GM18868 (cell line): ENCODE measurements at regions not wholly inside any gene's neighbourhood (a gene's known extent, or its start where the extent isn't known, plus 50 kb on each side); places are given as distances from the start of the nearest gene placed in this dataset.
"Not testable (repeated sequence)": the region's sequence is repeated elsewhere in the genome, so short reads cannot be mapped to it uniquely, and the experiment has no call there.

Experiments used
- ATAC-seq: cut with Tn5 transposase; IDR thresholded peaks from one replicate; pipeline ENCODE4 v1.9.1; 2021; ENCODE audit warnings: mild to moderate bottlenecking, moderate library complexity; ENCODE audit not compliant: unreplicated experiment

DNA sequence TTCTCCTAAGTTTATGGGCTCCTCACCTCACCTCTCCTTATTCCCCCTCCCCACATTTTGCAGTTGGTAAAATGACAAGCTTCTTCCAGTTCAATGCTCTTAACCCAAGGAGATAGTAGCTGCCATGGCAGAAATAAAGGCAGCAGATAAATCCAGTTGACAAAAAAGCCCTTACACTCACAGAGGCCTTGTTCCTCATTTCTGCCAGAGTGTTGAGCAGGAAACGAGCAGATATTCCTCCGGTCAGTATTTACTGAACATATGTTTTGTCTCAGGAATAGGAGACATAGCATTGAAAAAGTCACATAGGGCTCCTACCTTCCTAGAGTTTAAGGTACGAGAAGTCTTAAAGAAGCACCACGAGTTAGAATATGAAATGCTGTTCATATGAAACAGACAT lies 493.7 kb upstream of the TNP1 start:
- no peak for ATAC-seq

- ATAC-seq: no peak
Observed at GRCh38 chr2:217351378-217351777, 491.5 kb upstream of the TNP1 start.

DNA sequence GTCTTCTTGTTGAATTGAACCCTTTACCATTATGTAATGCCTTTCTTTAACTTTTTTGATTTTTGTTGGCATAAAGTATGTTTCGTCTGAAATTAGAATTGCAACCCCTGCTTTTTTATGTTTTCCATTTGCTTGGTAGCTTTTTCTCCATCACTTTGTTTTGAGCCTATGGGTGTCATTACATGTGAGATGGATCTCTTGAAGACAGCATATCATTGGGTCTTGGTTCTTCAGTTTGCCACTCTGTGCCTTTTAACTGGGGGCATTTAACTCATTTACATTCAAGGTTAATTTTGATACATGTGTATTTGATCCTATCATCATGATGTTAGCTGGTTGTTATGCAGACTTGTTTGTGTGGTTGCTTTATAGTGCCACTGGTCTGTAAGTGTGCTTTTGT lies 489.4 kb upstream of the TNP1 start:
- no peak for ATAC-seq

DNA sequence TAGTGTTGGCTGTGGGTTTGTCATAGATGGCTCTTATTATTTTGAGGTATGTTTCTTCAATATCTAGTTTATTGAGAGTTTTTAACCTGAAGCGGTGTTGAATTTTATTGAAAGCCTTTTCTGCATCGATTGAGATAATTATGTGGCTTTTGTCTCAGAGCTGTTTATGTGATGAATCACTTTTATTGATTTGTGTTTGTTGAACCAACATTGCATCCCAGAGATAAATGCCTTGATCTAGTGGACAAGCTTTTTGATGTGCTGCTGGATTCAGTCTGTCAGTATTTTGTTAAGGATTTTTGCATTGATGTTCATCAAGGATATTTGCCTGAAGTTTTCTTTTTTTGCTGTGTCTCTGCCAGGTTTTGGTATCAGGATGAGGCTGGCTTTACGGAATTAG lies 487.8 kb upstream of the TNP1 start:
- not testable (repeated sequence) for ATAC-seq

GRCh38 chr2:217346043-217346442 lies 486.2 kb upstream of the TNP1 start:
- not testable (repeated sequence) for ATAC-seq

- ATAC-seq: no peak
Observed at GRCh38 chr2:217340899-217341298, 481.0 kb upstream of the TNP1 start.

DNA sequence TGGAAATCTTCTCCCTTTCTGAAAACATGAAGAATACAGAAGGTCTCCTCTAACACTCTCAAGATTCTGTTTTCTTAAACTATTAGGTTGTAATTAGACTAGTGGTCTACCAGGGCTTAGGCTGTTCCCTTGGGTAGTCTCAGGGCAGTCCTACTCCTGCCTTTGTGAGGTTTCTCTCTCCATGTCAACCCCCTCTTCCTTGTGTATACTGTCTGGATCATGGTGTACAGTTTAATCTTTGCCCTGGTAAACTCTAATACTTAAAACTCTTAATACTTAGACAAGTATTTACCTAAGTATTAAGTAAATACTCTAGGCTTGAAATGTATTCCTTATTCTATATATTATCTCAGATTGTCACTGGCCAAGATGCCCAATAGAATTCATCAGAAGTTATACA lies 480.3 kb upstream of the TNP1 start:
- no peak for ATAC-seq

DNA sequence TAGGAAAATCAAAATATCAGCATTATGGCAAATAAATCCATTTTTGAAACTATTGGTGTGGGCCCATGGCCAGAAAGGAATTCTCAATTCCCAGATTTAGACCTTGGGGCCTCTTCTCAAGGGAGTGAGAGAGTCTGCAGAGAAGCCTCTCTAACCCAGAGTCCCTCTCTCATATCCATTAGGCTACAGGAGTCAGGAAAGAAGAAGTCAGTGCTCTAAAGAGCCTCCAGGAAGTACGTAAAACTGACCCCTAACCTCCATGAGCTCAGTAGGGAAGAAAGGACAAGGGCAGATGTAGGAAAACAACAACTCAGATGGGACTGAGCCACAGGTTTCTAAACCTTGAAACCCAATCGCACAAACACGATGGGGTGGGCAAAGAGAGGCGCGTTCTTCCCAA lies 479.9 kb upstream of the TNP1 start:
- no peak for ATAC-seq

GRCh38 chr2:217338306-217338916 lies 478.5 kb upstream of the TNP1 start:
- ATAC-seq: no peak

DNA sequence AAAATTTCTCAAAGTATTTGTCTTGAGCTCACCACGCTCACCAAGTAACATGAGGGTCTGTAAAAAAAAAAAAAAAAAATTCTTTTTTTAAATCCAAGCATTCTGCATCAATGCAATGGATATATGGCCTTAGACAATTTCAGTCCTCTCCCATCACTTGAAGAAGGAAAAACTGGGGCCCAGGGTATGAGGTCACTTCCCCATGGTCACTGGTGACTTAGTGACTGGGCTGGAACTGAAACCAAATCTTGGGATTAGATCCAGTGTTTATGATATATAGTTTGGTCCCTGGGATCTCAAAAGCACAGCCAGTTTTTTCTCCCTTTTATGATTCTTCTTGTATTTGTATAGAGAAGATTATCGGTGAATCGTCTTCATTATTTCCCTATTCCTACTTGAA lies 477.9 kb upstream of the TNP1 start:
- ATAC-seq: no peak

GRCh38 chr2:217336694-217337093 lies 476.8 kb upstream of the TNP1 start:
- no peak for ATAC-seq

GRCh38 chr2:217335341-217335966 lies 475.6 kb upstream of the TNP1 start:
- ATAC-seq: no peak

GRCh38 chr2:217334561-217334960 lies 474.7 kb upstream of the TNP1 start:
- ATAC-seq: no peak

- ATAC-seq: no peak
Observed at GRCh38 chr2:217332866-217333265, 473.0 kb upstream of the TNP1 start.

GRCh38 chr2:217332417-217332791 lies 472.5 kb upstream of the TNP1 start:
- ATAC-seq: no peak

GRCh38 chr2:217331523-217332416 lies 471.9 kb upstream of the TNP1 start:
- no peak for ATAC-seq

GRCh38 chr2:217330647-217331046 lies 470.8 kb upstream of the TNP1 start:
- no peak for ATAC-seq

DNA sequence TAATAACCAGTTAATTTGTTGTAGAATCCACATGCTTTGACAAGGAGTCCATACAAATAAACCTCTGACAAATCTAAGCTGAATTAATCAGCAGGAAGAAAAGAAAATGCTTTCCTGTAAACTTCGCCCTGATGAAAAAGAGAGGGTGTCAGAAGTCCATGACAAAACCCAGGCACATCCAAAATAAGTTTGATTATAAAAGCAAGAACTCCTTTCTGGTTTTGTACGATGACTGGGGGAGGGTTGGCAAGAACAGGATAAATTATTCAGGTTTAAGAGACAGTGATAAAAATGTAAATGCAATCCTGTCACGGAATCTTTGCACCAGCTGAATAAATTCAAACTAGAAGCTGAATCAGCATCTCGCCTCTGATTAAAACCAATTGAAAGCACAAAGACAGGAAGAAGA lies 469.2 kb upstream of the TNP1 start:
- no peak for ATAC-seq

GRCh38 chr2:217328622-217328978 lies 468.7 kb upstream of the TNP1 start:
- no peak for ATAC-seq

- ATAC-seq: no peak
Observed at GRCh38 chr2:217327953-217328621, 468.2 kb upstream of the TNP1 start.

DNA sequence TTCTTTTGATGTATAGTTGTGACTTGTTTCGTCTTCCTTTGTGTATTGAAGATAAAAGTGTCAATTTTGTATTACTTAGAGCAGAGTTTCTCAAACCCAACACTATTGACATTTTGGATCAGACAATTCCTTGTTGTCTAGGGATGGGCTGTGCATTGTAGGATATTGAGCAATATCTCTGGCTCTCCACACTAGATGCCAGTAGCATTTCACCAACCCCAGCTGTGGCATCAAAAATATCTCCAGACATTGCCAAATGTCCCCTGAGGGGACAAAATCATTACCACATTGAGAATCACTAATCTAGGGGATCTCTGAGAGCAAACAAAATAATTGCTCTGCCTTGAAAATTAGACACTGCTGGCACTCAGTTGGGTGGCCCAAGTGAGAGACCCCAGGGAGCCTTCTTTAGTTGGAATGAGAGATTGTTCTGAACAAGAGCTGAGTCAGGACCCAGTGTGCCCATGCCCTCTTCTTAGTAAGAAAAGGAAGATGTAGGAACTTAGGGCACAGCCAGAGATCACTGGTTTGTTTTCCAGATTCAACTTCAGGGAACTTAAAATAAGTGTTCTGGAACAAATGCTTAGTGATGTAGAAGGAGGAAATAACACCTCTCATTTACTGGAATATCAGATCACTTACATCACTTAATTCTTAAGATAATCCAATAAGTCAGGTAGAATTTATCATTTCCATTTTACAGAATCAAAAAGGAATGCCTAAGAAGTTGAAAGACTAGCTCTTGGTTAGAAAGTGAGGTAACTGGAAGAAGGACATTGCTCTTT lies 466.6 kb upstream of the TNP1 start:
- no peak for ATAC-seq
